ENCODE measurements at regions not wholly inside any gene's neighbourhood (a gene's known extent, or its start where the extent isn't known, plus 50 kb on each side); places are given as distances from the start of the nearest gene placed in this dataset.

GRCh38 chr6:153644000-153644399, 395.0 kb upstream of the OPRM1 start:
- TF ChIP-seq CTCF (IDR thresholded peaks at IDR 0.05; ENCODE audit: insufficient read depth, low read depth, low read length) (no peak), EZH2 (IDR thresholded peaks at IDR 0.05; ENCODE audit: insufficient read depth, low read length) (no peak)
